Lower lobe of right lung (tissue), 2 donors: ENCODE measurements at regions not wholly inside any gene's neighbourhood (a gene's known extent, or its start where the extent isn't known, plus 50 kb on each side); places are given as distances from the start of the nearest gene placed in this dataset.
"Not testable (repeated sequence)": the region's sequence is repeated elsewhere in the genome, so short reads cannot be mapped to it uniquely, and the experiment has no call there.

ENCODE experiments used
- ATAC-seq, 2 donors: fragments of 200-7000 bp; cut with Tn5 transposase; one replicate each; pipeline ENCODE4 v1.9.1; 2020 to 2022; ENCODE audit warnings: mild to moderate bottlenecking in 2 of 2, moderate library complexity in 2 of 2
- DNase-seq: peaks from one replicate; pipeline ENCODE4 v3.0.0-alpha.2; 2020
- H3K27ac ChIP-seq: fragments of 200-600 bp; one replicate; pipeline ENCODE4 v1.8.0; 2022
- H3K27me3 ChIP-seq: fragments of 200-600 bp; one replicate; pipeline ENCODE4 v1.8.0; 2022; ENCODE audit warnings: low read depth
- H3K36me3 ChIP-seq: fragments of 200-600 bp; one replicate; pipeline ENCODE4 v1.8.0; 2022; ENCODE audit warnings: mild to moderate bottlenecking
- H3K4me1 ChIP-seq: fragments of 200-600 bp; one replicate; pipeline ENCODE4 v1.8.0; 2022
- H3K4me3 ChIP-seq: fragments of 200-600 bp; one replicate; pipeline ENCODE4 v1.8.0; 2022; ENCODE audit warnings: mild to moderate bottlenecking
- H3K9me3 ChIP-seq: fragments of 200-600 bp; one replicate; pipeline ENCODE4 v1.8.0; 2022
- intact Hi-C: fragments of 100-400 bp; cut with DNase I; formaldehyde crosslinking; loops from one replicate; pipeline ENCODE4 v1.11.0; 2022
- donor health status: DM: no; HTN: yes; CAD: no; lungs with severe emphysema.

DNA sequence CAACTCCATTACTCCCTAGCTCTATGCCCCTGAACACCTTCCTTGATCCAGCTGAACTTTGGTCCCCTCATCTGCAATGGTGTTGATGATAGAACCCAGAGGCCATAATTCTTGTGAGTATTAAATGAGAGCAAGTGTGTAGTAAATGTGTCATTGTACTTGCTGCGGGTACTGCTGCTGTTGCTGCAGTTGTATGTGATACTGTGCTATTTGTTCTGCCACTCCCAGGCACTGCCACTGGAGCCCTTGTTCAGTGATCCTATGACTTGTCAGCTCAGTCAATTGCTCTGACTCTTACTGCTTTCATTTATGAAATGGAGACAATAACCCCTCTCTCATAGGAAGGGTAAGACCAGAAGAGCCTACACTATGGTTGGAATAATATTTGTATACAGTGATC lies 136.9 kb upstream of the PLGLB2 start:
- ATAC-seq, H3K9me3 ChIP-seq, H3K27me3 ChIP-seq, intact Hi-C loops, H3K4me1 ChIP-seq, DNase-seq, H3K4me3 ChIP-seq, H3K27ac ChIP-seq, H3K36me3 ChIP-seq: not testable (repeated sequence)

DNA sequence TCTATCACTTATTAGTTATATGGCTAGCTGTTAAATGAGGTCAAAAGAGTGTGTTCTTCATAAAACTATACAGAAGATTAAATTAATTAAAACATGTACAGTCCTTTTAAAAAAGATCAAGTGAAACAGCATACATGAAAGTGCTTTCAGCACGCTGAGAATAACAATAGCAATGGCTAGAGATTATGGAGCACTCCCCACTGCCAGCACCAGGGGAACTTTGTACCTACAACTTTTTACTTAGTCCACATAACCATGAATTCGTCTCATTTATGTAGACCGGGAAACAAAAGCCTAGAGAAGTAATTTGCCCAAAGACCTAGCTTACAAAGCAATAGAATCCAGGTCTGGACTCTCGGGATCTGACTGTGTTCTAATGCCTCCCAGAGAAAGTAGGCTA lies 136.5 kb upstream of the PLGLB2 start:
- ATAC-seq, H3K4me3 ChIP-seq, H3K36me3 ChIP-seq, H3K9me3 ChIP-seq, H3K27ac ChIP-seq, DNase-seq, intact Hi-C loops, H3K4me1 ChIP-seq, H3K27me3 ChIP-seq: not testable (repeated sequence)

DNA sequence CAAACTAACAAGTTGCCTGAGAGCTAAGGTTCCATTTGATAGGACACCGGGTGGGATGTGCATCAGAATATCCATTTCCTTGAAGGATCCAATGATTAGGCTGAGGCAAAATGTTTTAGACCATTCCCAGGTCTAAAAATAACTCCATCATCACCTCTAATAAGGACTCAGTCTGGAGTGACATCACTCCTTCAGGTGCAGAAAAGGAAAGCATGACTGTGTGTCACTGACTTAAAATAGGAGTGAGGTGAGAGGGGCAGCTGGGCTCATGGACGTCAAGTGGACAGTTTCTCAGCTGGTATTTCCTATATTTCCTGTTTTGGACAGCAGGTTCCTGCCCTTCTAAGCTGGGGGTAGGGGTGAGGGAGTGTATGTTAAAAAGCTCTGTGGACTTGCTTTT lies 135.9 kb upstream of the PLGLB2 start:
- H3K27ac ChIP-seq, H3K4me1 ChIP-seq, H3K9me3 ChIP-seq, ATAC-seq, DNase-seq, H3K27me3 ChIP-seq, intact Hi-C loops, H3K4me3 ChIP-seq, H3K36me3 ChIP-seq: not testable (repeated sequence)

DNA sequence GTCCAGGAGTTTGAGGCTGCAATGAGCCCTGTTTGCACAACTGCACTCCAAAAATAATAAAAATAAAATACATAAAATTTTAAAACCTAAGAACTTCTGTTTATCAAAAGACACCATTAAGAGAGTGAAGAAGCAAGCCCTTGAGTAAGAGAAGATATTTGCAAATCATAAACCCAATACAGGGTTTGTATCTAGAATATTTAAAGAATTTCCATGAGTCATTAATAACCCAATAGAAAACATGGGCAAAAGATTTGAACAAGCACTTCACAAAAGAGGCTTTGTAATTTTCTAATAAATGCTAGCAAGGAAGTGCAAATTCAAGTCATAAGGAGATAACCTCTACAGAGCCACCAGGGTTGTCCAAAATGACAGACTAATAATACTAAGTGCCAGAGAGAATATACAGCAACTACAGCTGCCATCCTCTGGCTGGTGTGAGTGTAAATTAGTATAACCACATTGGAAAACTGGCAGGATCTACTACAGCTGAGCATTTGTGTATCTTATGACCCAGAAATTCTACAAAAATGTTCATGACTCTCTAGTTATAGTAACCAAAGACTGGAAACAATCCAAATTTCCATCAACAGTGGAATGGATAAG lies 133.0 kb upstream of the PLGLB2 start:
- H3K4me1 ChIP-seq, H3K27me3 ChIP-seq, H3K9me3 ChIP-seq, DNase-seq, H3K27ac ChIP-seq, intact Hi-C loops, H3K4me3 ChIP-seq, H3K36me3 ChIP-seq, ATAC-seq: not testable (repeated sequence)

DNA sequence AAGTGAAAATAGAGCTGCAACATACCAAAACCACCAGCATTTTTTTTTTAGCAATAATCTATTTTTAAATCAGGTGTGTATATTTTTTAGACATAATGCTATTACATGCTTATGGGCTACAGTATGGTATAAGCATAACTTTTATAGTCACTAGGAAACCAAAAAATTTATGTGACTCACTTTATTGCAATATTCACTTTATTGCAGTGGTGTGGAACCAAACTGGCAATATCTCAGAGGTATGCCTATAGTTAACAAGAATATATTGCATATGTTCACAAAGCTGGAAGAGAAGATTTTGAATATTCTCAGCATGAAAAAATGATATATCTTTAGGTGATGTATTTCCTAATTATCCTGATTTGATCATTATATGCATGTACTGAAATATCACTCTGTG lies 128.8 kb upstream of the PLGLB2 start:
- H3K9me3 ChIP-seq, H3K4me1 ChIP-seq, intact Hi-C loops, H3K27ac ChIP-seq, H3K36me3 ChIP-seq, DNase-seq, ATAC-seq, H3K4me3 ChIP-seq, H3K27me3 ChIP-seq: not testable (repeated sequence)

DNA sequence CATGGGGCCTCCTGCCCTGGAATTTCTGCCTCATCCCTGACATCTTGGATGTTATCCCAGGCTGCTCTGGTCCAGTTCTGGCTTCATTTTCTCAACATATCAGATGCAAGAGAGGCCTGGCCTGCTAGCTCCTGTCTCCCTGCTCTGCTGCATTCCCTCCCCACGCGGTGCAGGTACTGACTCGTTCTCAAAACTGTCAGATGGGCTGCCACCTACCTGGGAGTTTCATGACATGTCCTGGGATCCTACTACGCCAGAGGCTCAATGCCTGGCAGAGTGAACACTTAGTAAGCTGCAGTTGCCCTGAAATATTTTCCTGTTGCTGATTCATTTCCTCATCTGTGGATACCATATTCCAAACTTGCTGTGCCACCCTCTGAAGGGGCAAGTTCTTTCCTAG lies 126.7 kb upstream of the PLGLB2 start:
- H3K4me1 ChIP-seq, H3K36me3 ChIP-seq, H3K4me3 ChIP-seq, DNase-seq, H3K27me3 ChIP-seq, intact Hi-C loops, ATAC-seq, H3K9me3 ChIP-seq, H3K27ac ChIP-seq: not testable (repeated sequence)

DNA sequence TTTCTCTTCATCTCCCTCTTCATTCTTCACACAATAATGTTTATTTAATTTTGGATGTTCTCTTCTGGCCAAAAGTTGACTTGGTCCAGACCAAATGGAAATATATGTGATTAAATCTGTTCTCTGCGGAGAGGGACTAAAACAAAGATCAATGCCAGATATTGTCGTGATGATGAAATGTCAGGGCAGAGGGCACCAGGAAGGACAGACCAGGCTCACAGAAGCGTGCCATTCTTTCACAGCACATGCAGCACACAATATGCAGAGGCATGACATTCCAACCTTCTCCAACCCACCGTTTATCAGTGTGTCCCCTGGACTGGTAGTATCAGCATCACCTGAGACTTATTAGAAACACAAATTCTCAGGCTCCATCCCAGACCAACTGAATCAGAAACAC lies 125.2 kb upstream of the PLGLB2 start:
- H3K27me3 ChIP-seq, H3K27ac ChIP-seq, H3K4me1 ChIP-seq, H3K9me3 ChIP-seq, H3K36me3 ChIP-seq, DNase-seq, ATAC-seq, H3K4me3 ChIP-seq, intact Hi-C loops: not testable (repeated sequence)

DNA sequence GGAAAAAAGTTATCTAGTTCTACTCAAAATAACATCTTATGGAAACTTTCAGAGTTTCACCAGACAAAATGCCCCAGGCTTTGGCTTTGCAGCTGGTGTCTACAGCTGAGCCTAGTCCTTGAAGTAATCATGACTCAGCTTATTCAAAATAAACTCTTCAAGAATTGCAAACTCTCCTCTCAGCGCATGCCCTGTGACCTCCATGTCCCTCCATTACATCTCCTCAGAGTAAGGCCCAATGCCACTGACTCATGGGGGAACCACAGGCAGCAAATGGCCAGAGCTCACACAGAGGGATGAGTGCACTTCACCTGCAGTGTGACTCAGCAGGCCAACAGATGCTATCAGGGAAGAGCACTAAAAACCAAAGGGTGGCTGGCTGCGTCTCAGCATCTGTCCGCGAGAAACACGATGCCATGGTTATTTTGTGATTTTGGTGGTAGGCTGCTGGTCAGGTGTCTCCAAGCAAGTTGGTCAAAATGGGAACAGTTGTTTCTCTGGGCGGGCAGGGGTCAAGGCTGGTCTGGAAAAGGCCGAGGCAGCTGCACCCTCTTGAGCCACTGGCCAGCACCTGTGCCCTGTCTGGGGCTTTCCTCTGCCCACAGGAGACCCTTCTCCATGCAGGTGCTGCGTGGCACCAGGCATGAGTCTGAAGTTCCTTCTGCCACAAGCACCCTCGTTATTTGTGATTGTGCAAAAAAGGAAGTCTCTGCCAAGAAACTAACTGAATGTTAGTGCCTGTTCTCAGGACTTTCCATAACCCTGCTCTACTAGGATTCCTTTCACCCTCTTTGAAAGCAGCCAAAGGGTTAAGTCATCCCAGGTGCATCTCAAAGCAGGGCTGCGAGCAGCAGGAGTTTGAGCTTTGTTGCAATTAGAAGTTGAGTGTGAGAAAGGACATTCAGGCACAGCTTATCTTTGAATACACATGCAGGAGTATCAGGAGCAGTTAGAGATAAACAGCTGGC lies 118.1 kb upstream of the PLGLB2 start:
- H3K4me1 ChIP-seq, H3K27ac ChIP-seq, DNase-seq, H3K27me3 ChIP-seq, H3K9me3 ChIP-seq, intact Hi-C loops, H3K36me3 ChIP-seq, H3K4me3 ChIP-seq: not testable (repeated sequence)
- peak; percentile 51 to 53 for ATAC-seq

DNA sequence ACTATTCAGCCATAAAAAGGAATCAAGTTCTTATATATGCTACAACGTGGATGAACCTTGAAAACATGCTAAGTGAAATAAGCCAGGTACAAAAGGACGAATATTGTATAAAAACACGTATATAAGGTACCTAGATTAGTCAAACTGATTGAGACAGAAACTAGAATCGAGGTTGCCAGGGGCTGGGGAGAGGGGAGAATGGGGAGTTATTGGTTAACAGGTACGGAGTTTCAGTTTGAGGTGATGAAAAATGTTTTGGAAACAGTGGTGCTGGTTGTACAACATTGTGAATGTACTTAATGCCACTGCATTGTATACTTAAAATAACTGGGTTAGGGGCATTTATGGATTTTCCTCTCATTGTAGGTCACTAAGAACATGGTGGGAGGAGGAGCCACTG lies 117.0 kb upstream of the PLGLB2 start:
- ATAC-seq, H3K27me3 ChIP-seq, H3K4me3 ChIP-seq, H3K4me1 ChIP-seq, H3K36me3 ChIP-seq, H3K27ac ChIP-seq, DNase-seq, H3K9me3 ChIP-seq, intact Hi-C loops: not testable (repeated sequence)

DNA sequence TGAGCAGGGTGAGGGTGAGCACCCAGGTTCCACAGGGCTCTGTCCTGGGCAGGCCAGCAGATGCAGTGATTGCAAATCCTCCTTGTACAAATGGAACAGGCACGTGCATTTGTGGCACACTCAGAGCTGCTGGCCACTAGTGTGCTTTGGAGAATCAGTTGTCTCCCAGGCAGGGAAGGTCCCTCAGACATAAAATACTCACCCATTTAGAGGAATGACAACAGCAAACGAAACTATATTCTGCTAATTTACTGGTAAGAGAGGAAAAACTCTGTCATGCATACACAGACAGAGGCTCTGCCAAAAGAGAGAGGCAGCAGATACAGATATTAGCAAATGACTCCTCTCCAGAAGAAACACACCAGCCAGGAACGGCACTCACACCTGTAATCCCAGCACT lies 116.5 kb upstream of the PLGLB2 start:
- H3K27me3 ChIP-seq, H3K4me1 ChIP-seq, H3K4me3 ChIP-seq, ATAC-seq, DNase-seq, H3K27ac ChIP-seq, H3K9me3 ChIP-seq, H3K36me3 ChIP-seq, intact Hi-C loops: not testable (repeated sequence)

DNA sequence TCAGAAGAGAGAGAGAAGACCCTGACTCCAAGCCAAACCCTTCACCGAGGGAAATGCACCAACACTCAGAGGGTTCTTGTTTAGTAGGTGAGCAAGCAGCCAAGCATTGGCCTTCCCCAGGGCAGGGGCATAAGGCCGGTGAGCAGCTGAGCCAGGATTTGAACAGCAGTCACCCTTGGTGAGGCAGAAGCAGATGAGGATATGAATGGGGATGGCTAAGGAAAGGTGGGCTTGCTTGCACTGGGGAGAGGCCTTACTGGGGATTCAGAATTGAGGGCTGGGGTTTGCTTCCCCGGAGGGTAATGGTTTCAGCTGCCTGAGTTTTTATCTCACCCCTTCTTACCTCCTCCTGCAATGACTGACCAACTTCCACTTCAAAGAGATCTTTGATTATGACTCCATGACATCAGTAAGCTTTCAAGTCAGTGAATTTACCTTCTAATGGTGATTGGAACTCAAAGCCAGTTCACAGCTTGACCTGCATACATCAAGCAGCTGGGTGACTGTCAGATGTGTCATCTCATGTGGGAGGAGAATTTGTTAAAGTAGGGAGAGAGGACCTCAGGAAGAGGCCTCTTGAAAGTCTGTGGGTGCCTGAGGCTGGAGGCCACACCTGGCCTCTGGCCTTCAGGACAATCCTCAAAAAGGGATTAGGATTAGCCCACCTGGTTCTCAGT lies 114.5 kb upstream of the PLGLB2 start:
- H3K9me3 ChIP-seq, DNase-seq, intact Hi-C loops, ATAC-seq, H3K36me3 ChIP-seq, H3K4me3 ChIP-seq, H3K27ac ChIP-seq, H3K27me3 ChIP-seq, H3K4me1 ChIP-seq: not testable (repeated sequence)

DNA sequence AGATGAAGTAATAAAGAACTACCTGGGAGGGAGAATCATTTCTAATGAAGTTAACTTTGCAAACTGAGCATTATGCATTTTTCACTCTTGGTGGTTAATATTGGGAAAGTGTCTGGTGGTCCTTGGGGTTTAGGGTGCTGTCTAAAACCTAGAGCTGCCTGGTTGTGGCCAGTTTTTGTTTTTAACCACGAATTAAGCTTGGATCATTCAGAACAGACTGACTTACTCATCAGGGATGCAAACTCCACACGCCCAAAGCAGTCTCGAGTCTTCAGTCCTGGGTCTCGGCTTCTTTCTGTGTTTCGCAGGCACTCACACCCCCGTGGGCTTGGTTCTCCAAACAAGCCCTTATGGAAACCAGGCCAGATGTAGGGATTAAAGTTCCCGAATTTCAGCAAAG lies 113.8 kb upstream of the PLGLB2 start:
- intact Hi-C loops, DNase-seq, ATAC-seq, H3K27me3 ChIP-seq, H3K4me1 ChIP-seq, H3K4me3 ChIP-seq, H3K9me3 ChIP-seq, H3K36me3 ChIP-seq, H3K27ac ChIP-seq: not testable (repeated sequence)

DNA sequence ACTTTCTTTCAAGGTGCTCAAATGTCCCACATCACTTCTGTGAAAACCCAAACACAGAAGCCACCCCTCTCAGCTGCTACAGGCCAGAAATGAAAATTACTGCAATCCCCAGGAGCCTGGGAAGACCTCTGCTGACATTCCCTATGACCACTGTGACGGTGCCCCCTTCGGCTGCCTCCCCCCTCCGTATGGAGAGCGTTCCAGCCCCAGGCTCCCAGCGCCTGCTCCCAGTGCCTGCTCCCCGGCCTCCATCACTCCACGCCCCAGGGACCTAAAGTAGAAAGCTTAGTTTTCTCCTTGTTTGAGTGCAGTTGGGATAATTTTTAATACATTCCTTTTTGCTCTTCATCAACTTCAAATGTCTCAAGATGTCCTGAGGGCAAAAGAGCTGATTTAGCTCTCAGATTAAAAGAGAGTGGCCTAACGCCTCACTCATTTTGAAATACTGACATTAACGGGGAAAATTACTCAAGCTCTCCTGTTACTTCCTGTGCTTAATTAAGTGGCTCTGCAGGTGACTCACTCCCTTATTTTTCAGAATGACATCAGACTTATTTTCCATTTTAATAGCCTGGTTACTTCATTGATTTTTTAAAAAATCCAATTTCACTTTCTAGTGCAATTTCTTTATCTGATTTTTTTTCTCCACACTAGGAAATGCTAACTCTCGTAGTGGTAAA lies 112.8 kb upstream of the PLGLB2 start:
- H3K4me1 ChIP-seq, intact Hi-C loops, H3K27me3 ChIP-seq, H3K4me3 ChIP-seq, H3K9me3 ChIP-seq, DNase-seq, H3K36me3 ChIP-seq, H3K27ac ChIP-seq: not testable (repeated sequence)
- ATAC-seq, result peak in 1 of 2 donors; percentile 40
